ENCODE measurements at regions not wholly inside any gene's neighbourhood (a gene's known extent, or its start where the extent isn't known, plus 50 kb on each side); places are given as distances from the start of the nearest gene placed in this dataset.

DNA sequence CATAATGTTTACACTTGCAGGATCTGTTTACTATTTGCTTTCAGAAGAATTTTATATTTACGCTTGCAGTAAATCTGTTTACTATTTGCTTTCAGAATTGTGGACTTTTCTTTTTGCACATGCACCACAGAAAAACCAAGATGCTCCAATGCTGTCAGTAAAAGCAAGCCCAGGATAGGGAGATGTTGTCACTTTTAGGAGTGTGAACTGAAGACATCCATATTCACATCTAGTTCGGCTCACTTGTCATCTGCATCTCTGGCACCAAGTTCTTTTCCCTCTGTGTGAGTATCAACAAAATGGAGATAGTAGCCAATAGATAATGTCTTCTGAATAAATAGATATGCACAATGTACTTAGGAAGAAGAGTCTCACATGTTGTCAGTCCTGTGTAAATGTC, 109.3 kb upstream of the MXRA5 start:
- Histone ChIP-seq H3K4me1 (peaks cover 0 to 8% (median 0%) of the 10 kb centered on the region in 12 donors), H3K27ac (no peak overlapping the region), H3K4me3 (no peak overlapping the region), H3K36me3 (no peaks in the 10 kb centered on the region), H3K27me3 (no peaks in the 10 kb centered on the region), H3K9me3 (peaks cover 0 to 8% (median 0%) of the 10 kb centered on the region in 12 donors)
- no peak for ATAC-seq
- TF ChIP-seq CTCF (IDR thresholded peaks at IDR 0.05) (no peak), POLR2A (IDR thresholded peaks at IDR 0.05) (no peak)
- intact Hi-C loops (cut with DNase I), result no loop called here
- 62 to 84% (median 65%) methylated on average over 2 of the region's 2 CpGs for WGBS, 4 donors
- no peak for DNase-seq

- Histone ChIP-seq H3K9me3 (peaks cover 0 to 8% (median 0%) of the 10 kb centered on the region in 12 donors), H3K4me1 (peaks cover 0 to 38% (median 1%) of the 10 kb centered on the region in 12 donors), H3K27me3 (no peaks in the 10 kb centered on the region), H3K36me3 (no peaks in the 10 kb centered on the region), H3K27ac (peak overlapping the region in 4 of 12 donors; percentile 13 to 57 (median 40)), H3K4me3 (no peak overlapping the region)
- ATAC-seq (peak in 2 of 4 donors; percentile 35 to 47), DNase-seq (no peak)
- TF ChIP-seq POLR2A (IDR thresholded peaks at IDR 0.05) (no peak), CTCF (IDR thresholded peaks at IDR 0.05) (no peak)
- intact Hi-C loops (cut with DNase I), result no loop called here
- 36 to 57% (median 43%) methylated on average over 8 of the region's 8 CpGs for WGBS, 4 donors
These were observed 105.1 kb upstream of the MXRA5 start for GRCh38 chrX:3451571-3451970.

DNA sequence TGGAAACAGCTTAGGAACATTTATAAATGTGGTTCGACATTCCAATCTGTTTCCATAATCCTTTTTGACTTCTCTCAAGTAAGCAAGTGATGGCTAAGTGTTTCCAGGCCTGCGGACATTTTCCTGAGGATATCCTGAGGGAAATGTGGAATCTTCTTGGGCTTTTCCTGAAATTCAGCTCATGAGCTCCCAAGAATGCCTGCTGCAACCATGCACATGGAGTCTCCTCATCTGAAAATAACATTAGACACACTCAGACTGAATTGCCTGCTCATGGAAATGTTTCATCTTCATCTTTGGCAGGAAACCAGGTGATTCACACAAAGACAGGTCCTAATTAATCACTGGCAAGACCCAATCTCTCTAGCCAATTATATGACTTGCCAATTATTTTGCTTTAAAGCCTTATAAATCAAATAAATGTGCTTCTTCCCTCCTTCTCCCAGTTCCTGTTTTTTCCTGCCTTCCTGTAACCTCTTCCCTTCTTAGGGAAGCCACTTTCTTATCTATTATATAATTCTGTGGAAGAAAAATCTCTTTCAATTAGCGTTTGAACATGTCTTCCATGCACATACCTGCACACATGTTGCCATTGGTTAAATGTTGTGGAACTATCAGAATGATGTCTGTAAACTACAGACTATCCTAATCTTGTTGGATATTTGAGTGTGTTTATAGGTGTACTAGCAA, 104.6 kb upstream of the MXRA5 start:
- peak overlapping the region in 7 of 12 donors; percentile 26 to 57 (median 30) for H3K27ac ChIP-seq
- peaks cover 0 to 8% (median 0%) of the 10 kb centered on the region in 12 donors for H3K9me3 ChIP-seq
- intact Hi-C loops (cut with DNase I), result no loop called here
- WGBS, 4 donors, result 34 to 56% (median 38%) methylated on average over 3 of the region's 3 CpGs
- H3K4me1 ChIP-seq, result peaks cover 0 to 38% (median 1%) of the 10 kb centered on the region in 12 donors
- ATAC-seq, result peak in 2 of 4 donors; percentile 66 to 78
- no peaks in the 10 kb centered on the region for H3K36me3 ChIP-seq
- H3K27me3 ChIP-seq, result no peaks in the 10 kb centered on the region
- TF ChIP-seq CTCF (IDR thresholded peaks at IDR 0.05) (no peak), POLR2A (IDR thresholded peaks at IDR 0.05) (no peak)
- H3K4me3 ChIP-seq, result no peak overlapping the region
- peak in 2 of 5 donors; percentile 28 to 46 for DNase-seq

GRCh38 chrX:3449287-3449686, 102.8 kb upstream of the MXRA5 start:
- Histone ChIP-seq H3K27me3 (no peaks in the 10 kb centered on the region), H3K27ac (peak overlapping the region in 10 of 12 donors; percentile 22 to 69 (median 46)), H3K4me3 (no peak overlapping the region), H3K9me3 (peaks cover 0 to 5% (median 0%) of the 10 kb centered on the region in 12 donors), H3K4me1 (peaks cover 0 to 38% (median 1%) of the 10 kb centered on the region in 12 donors), H3K36me3 (no peaks in the 10 kb centered on the region)
- TF ChIP-seq POLR2A (IDR thresholded peaks at IDR 0.05), result no peak
- no peak for TF ChIP-seq CTCF (IDR thresholded peaks at IDR 0.05)
- DNase-seq, result no peak
- intact Hi-C loops (cut with DNase I), result loop anchor here in 1 of 10 donors (10.0 kb wide), 1 partner anchor 104 kb away; the partner anchor contains the start of gene MXRA5
- 50 to 56% (median 53%) methylated on average over 4 of the region's 4 CpGs for WGBS, 4 donors
- ATAC-seq, result peak in 1 of 4 donors; percentile 74

All from heart left ventricle (tissue), 16 donors.